NB4 (cell line): ENCODE measurements at regions not wholly inside any gene's neighbourhood (a gene's known extent, or its start where the extent isn't known, plus 50 kb on each side); places are given as distances from the start of the nearest gene placed in this dataset.

Experiments
- MYC ChIP-seq: IDR thresholded peaks from 2 replicates; pipeline ENCODE4 v1.6.1; 2011; ENCODE audit warnings: low read depth, low read length
- POLR2A ChIP-seq: IDR thresholded peaks from 2 replicates; pipeline ENCODE4 v1.6.1; 2011; ENCODE audit warnings: mild to moderate bottlenecking; ENCODE audit not compliant: insufficient read length; ENCODE audit errors: extremely low read depth

DNA sequence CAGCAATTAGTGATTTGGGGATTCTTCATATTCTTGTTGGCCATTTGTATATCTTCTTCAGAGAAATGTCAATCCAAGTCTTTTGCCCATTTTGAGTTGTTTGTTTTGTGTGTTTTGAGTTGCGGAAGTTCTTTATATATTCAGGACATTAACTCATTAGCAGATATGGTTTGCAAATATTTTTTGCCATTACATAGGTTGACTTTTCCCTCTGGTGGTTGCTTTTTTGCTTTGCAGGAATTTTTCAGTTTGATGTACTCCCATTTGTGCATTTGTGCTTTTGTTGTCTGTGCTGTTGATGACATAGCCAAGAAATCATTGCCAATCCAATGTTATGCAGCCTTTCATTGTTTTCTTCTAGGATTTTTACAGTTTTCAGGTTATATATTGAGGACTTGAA, 63.6 kb upstream of the DNAJC1 start:
- TF ChIP-seq MYC (no peak), POLR2A (no peak)
